ENCODE measurements at regions not wholly inside any gene's neighbourhood (a gene's known extent, or its start where the extent isn't known, plus 50 kb on each side); places are given as distances from the start of the nearest gene placed in this dataset.

DNA sequence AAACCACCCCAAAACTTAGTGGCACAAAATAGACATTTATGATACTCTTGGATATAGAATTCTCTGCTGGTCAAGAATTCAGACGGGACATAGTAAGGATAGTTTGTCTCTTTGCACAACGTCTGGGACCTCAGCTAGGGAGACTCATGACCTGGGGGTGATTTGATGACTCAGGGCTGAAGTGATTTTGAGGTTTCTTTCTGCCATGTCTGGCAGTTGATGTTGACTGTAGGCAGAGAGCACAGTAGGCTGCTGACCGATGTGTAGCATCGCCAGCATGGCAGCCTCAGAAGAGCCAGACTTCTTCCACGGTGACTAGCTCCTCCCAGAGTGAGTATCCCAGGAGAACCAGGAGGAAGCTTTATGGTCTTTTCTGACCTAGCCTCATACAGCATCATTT is 88.9 kb upstream of the FRMD6 start:
- no peak overlapping the region for H3K27ac ChIP-seq (ENCODE audit: insufficient read depth, low read depth, low read length, poor library complexity, severe bottlenecking)

DNA sequence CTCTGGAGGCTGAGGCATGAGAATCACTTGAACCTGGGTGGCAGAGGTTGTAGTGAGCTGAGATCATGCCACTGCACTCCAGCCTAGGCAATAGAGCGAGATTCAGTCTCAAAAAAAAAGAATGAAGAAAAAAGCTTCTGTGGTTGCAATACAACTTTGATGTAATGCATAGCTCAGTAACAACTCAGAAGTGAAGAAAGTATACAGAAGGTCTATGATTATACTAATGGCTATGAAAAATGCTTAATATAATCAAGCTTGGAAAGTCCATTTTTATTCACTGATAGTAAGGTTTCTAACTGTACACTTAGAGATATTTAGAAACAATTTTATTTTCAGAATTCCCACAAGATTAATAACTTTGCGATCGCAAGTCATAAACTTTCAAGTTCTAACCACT is 88.2 kb upstream of the FRMD6 start:
- no peaks in the 10 kb centered on the region for H3K27me3 ChIP-seq (ENCODE audit: control insufficient read depth, insufficient read depth, low read length, poor library complexity, severe bottlenecking)
- H3K9me3 ChIP-seq (ENCODE audit: control insufficient read depth, low read length), result no peaks in the 10 kb centered on the region
- H3K4me3 ChIP-seq (ENCODE audit: insufficient read depth, low read depth, low read length), result no peak overlapping the region
- 93 to 96% methylated on average over 3 of the region's 3 CpGs for WGBS, 2 experiments
- H3K27ac ChIP-seq (ENCODE audit: insufficient read depth, low read depth, low read length, poor library complexity, severe bottlenecking), result no peak overlapping the region
- H3K4me1 ChIP-seq (ENCODE audit: control insufficient read depth, insufficient read depth, low read length), result no peaks in the 10 kb centered on the region
- no peaks in the 10 kb centered on the region for H3K36me3 ChIP-seq (ENCODE audit: control insufficient read depth, insufficient read depth, low read length)

More for the DNA sequence above, 88.9 kb upstream of the FRMD6 start:
- no peaks in the 10 kb centered on the region for H3K9me3 ChIP-seq (ENCODE audit: control insufficient read depth, low read length)
- H3K36me3 ChIP-seq (ENCODE audit: control insufficient read depth, insufficient read depth, low read length), result no peaks in the 10 kb centered on the region
- 92 to 97% methylated on average over 5 of the region's 5 CpGs for WGBS, 2 experiments
- no peaks in the 10 kb centered on the region for H3K4me1 ChIP-seq (ENCODE audit: control insufficient read depth, insufficient read depth, low read length)
- no peaks in the 10 kb centered on the region for H3K27me3 ChIP-seq (ENCODE audit: control insufficient read depth, insufficient read depth, low read length, poor library complexity, severe bottlenecking)
- H3K4me3 ChIP-seq (ENCODE audit: insufficient read depth, low read depth, low read length), result no peak overlapping the region

- no peaks in the 10 kb centered on the region for H3K36me3 ChIP-seq (ENCODE audit: control insufficient read depth, insufficient read depth, low read length)
- H3K27me3 ChIP-seq (ENCODE audit: control insufficient read depth, insufficient read depth, low read length, poor library complexity, severe bottlenecking), result no peaks in the 10 kb centered on the region
- no peak overlapping the region for H3K4me3 ChIP-seq (ENCODE audit: insufficient read depth, low read depth, low read length)
- 87 to 92% methylated on average over 4 to 5 of the region's 5 CpGs for WGBS, 2 experiments
- no peaks in the 10 kb centered on the region for H3K9me3 ChIP-seq (ENCODE audit: control insufficient read depth, low read length)
- no peaks in the 10 kb centered on the region for H3K4me1 ChIP-seq (ENCODE audit: control insufficient read depth, insufficient read depth, low read length)
- H3K27ac ChIP-seq (ENCODE audit: insufficient read depth, low read depth, low read length, poor library complexity, severe bottlenecking), result no peak overlapping the region
Observed at GRCh38 chr14:51564460-51564859, 87.2 kb upstream of the FRMD6 start.

GRCh38 chr14:51564986-51565604 is 86.6 kb upstream of the FRMD6 start:
- Histone ChIP-seq H3K27ac (ENCODE audit: insufficient read depth, low read depth, low read length, poor library complexity, severe bottlenecking) (no peak overlapping the region), H3K4me1 (ENCODE audit: control insufficient read depth, insufficient read depth, low read length) (no peaks in the 10 kb centered on the region), H3K36me3 (ENCODE audit: control insufficient read depth, insufficient read depth, low read length) (no peaks in the 10 kb centered on the region), H3K4me3 (ENCODE audit: insufficient read depth, low read depth, low read length) (no peak overlapping the region), H3K27me3 (ENCODE audit: control insufficient read depth, insufficient read depth, low read length, poor library complexity, severe bottlenecking) (no peaks in the 10 kb centered on the region), H3K9me3 (ENCODE audit: control insufficient read depth, low read length) (no peaks in the 10 kb centered on the region)
- 85 to 88% methylated on average over 5 to 6 of the region's 6 CpGs for WGBS, 2 experiments

- Histone ChIP-seq H3K27ac (ENCODE audit: insufficient read depth, low read depth, low read length, poor library complexity, severe bottlenecking) (no peak overlapping the region), H3K4me3 (ENCODE audit: insufficient read depth, low read depth, low read length) (no peak overlapping the region), H3K9me3 (ENCODE audit: control insufficient read depth, low read length) (no peaks in the 10 kb centered on the region), H3K36me3 (ENCODE audit: control insufficient read depth, insufficient read depth, low read length) (no peaks in the 10 kb centered on the region), H3K27me3 (ENCODE audit: control insufficient read depth, insufficient read depth, low read length, poor library complexity, severe bottlenecking) (no peaks in the 10 kb centered on the region), H3K4me1 (ENCODE audit: control insufficient read depth, insufficient read depth, low read length) (no peaks in the 10 kb centered on the region)
- WGBS, 2 experiments, result 85% methylated on average over 6 of the region's 6 CpGs
Observed at GRCh38 chr14:51566831-51567582, 84.7 kb upstream of the FRMD6 start.

DNA sequence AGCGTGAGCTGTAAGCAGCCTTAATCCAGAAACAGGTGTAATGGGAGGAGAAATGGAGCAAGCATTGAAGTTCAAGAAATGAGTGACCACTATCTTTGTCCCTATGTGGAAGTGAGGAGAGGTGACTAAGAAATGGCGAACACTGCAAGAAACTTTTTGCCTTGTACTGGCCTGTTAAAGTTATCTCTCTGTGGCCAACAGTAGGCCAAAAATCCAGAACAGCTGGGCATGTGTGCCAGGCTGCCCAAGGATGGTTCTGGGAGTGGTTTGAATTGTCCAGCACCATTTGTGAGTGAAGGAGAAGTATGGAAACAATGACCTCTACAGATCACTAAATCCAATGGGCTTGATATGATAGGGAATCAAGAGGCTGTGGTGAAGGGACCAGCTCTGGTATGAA is 83.3 kb upstream of the FRMD6 start:
- no peak overlapping the region for H3K27ac ChIP-seq (ENCODE audit: insufficient read depth, low read depth, low read length, poor library complexity, severe bottlenecking)
- no peaks in the 10 kb centered on the region for H3K9me3 ChIP-seq (ENCODE audit: control insufficient read depth, low read length)
- no peaks in the 10 kb centered on the region for H3K27me3 ChIP-seq (ENCODE audit: control insufficient read depth, insufficient read depth, low read length, poor library complexity, severe bottlenecking)
- no peaks in the 10 kb centered on the region for H3K4me1 ChIP-seq (ENCODE audit: control insufficient read depth, insufficient read depth, low read length)
- WGBS, 2 experiments, result 95% methylated on average over 2 of the region's 2 CpGs
- no peak overlapping the region for H3K4me3 ChIP-seq (ENCODE audit: insufficient read depth, low read depth, low read length)
- H3K36me3 ChIP-seq (ENCODE audit: control insufficient read depth, insufficient read depth, low read length), result no peaks in the 10 kb centered on the region

DNA sequence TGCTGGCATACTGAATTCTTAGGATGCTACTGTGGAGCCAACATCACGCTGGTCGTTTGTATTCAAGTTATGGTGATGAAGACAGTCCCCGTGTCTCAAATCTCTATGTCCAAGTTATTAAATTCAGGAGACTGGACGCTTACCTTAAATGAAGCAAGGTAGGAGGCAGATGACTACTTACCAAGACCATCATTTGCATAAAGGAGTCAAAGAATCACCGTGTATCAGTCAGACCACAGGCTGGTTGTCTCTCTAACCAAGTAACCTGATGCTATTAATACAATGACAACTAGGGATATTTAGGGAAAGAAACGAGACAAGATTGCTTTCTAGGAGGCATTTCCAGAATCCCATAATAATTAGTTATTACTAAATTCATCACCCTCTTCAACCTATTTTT is 78.1 kb upstream of the FRMD6 start:
- Histone ChIP-seq H3K9me3 (ENCODE audit: control insufficient read depth, low read length) (no peaks in the 10 kb centered on the region), H3K4me3 (ENCODE audit: insufficient read depth, low read depth, low read length) (no peak overlapping the region), H3K27ac (ENCODE audit: insufficient read depth, low read depth, low read length, poor library complexity, severe bottlenecking) (no peak overlapping the region), H3K4me1 (ENCODE audit: control insufficient read depth, insufficient read depth, low read length) (no peaks in the 10 kb centered on the region), H3K27me3 (ENCODE audit: control insufficient read depth, insufficient read depth, low read length, poor library complexity, severe bottlenecking) (no peaks in the 10 kb centered on the region), H3K36me3 (ENCODE audit: control insufficient read depth, insufficient read depth, low read length) (no peaks in the 10 kb centered on the region)
- 92 to 97% methylated on average over 5 to 6 of the region's 6 CpGs for WGBS, 2 experiments

GRCh38 chr14:51574009-51574408 is 77.7 kb upstream of the FRMD6 start:
- no peaks in the 10 kb centered on the region for H3K4me1 ChIP-seq (ENCODE audit: control insufficient read depth, insufficient read depth, low read length)
- H3K4me3 ChIP-seq (ENCODE audit: insufficient read depth, low read depth, low read length), result no peak overlapping the region
- H3K36me3 ChIP-seq (ENCODE audit: control insufficient read depth, insufficient read depth, low read length), result no peaks in the 10 kb centered on the region
- H3K27me3 ChIP-seq (ENCODE audit: control insufficient read depth, insufficient read depth, low read length, poor library complexity, severe bottlenecking), result no peaks in the 10 kb centered on the region
- no peak overlapping the region for H3K27ac ChIP-seq (ENCODE audit: insufficient read depth, low read depth, low read length, poor library complexity, severe bottlenecking)
- no peaks in the 10 kb centered on the region for H3K9me3 ChIP-seq (ENCODE audit: control insufficient read depth, low read length)

- H3K27ac ChIP-seq (ENCODE audit: insufficient read depth, low read depth, low read length, poor library complexity, severe bottlenecking), result no peak overlapping the region
- H3K4me3 ChIP-seq (ENCODE audit: insufficient read depth, low read depth, low read length), result no peak overlapping the region
- WGBS, 2 experiments, result 86 to 88% methylated on average over 11 of the region's 11 CpGs
- H3K4me1 ChIP-seq (ENCODE audit: control insufficient read depth, insufficient read depth, low read length), result no peaks in the 10 kb centered on the region
- no peaks in the 10 kb centered on the region for H3K27me3 ChIP-seq (ENCODE audit: control insufficient read depth, insufficient read depth, low read length, poor library complexity, severe bottlenecking)
- no peaks in the 10 kb centered on the region for H3K36me3 ChIP-seq (ENCODE audit: control insufficient read depth, insufficient read depth, low read length)
- no peaks in the 10 kb centered on the region for H3K9me3 ChIP-seq (ENCODE audit: control insufficient read depth, low read length)
Observed at GRCh38 chr14:51575349-51576116, 76.2 kb upstream of the FRMD6 start.

- H3K9me3 ChIP-seq (ENCODE audit: control insufficient read depth, low read length), result no peaks in the 10 kb centered on the region
- no peak overlapping the region for H3K27ac ChIP-seq (ENCODE audit: insufficient read depth, low read depth, low read length, poor library complexity, severe bottlenecking)
- 63 to 83% methylated on average over 3 of the region's 3 CpGs for WGBS, 2 experiments
- no peaks in the 10 kb centered on the region for H3K4me1 ChIP-seq (ENCODE audit: control insufficient read depth, insufficient read depth, low read length)
- H3K27me3 ChIP-seq (ENCODE audit: control insufficient read depth, insufficient read depth, low read length, poor library complexity, severe bottlenecking), result no peaks in the 10 kb centered on the region
- no peaks in the 10 kb centered on the region for H3K36me3 ChIP-seq (ENCODE audit: control insufficient read depth, insufficient read depth, low read length)
- no peak overlapping the region for H3K4me3 ChIP-seq (ENCODE audit: insufficient read depth, low read depth, low read length)
Observed at GRCh38 chr14:51576117-51576430, 75.6 kb upstream of the FRMD6 start.

All from ectodermal cell (in vitro differentiated cells).